ENCODE measurements at regions not wholly inside any gene's neighbourhood (a gene's known extent, or its start where the extent isn't known, plus 50 kb on each side); places are given as distances from the start of the nearest gene placed in this dataset.

DNA sequence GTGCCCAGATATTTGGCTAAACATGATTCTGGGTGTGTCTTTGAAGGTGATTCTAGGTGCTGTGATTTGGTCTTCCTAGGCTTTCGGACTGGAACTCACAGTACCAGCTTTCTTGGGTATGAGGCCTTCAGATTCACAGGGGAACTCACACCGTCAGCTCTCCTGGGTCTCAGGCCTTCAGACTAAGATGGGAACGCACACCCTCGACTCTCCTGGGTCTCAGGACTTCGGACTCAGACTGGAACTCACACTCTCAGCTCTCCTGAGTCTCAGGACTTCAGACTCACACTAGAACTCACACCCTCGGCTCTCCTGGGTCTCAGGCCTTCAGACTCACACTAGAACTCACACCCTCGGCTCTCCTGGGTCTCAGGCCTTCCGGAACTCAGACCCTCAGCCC, 137.7 kb downstream of the CRLF2 start:
- TF ChIP-seq POLR2AphosphoS5 (IDR thresholded peaks at IDR 0.05) (no peak), EP300 (IDR thresholded peaks at IDR 0.05) (no peak), POLR2A (IDR thresholded peaks at IDR 0.05; ENCODE audit: low read depth) (no peak)
- TF ChIP-seq, protein P1, sequence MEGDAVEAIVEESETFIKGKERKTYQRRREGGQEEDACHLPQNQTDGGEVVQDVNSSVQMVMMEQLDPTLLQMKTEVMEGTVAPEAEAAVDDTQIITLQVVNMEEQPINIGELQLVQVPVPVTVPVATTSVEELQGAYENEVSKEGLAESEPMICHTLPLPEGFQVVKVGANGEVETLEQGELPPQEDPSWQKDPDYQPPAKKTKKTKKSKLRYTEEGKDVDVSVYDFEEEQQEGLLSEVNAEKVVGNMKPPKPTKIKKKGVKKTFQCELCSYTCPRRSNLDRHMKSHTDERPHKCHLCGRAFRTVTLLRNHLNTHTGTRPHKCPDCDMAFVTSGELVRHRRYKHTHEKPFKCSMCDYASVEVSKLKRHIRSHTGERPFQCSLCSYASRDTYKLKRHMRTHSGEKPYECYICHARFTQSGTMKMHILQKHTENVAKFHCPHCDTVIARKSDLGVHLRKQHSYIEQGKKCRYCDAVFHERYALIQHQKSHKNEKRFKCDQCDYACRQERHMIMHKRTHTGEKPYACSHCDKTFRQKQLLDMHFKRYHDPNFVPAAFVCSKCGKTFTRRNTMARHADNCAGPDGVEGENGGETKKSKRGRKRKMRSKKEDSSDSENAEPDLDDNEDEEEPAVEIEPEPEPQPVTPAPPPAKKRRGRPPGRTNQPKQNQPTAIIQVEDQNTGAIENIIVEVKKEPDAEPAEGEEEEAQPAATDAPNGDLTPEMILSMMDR (IDR thresholded peaks at IDR 0.05): no peak

GRCh38 chrX:1074172-1074571, 138.3 kb downstream of the CRLF2 start:
- no peak for TF ChIP-seq EP300 (IDR thresholded peaks at IDR 0.05)
- no peak for TF ChIP-seq POLR2A (IDR thresholded peaks at IDR 0.05; ENCODE audit: low read depth)
- no peak for TF ChIP-seq POLR2AphosphoS5 (IDR thresholded peaks at IDR 0.05)
- TF ChIP-seq, protein P1 (IDR thresholded peaks at IDR 0.05): no peak
- peaks cover 0 to 23% (median 16%) of the 10 kb centered on the region in 4 donors for H3K9me3 ChIP-seq
- no peaks in the 10 kb centered on the region for H3K4me1 ChIP-seq
- 91% methylated on average over 3 of the region's 3 CpGs for WGBS
- H3K4me3 ChIP-seq: no peak overlapping the region
- no peaks in the 10 kb centered on the region for H3K36me3 ChIP-seq
- DNase-seq (ENCODE audit: extremely low spot score): no peak
- intact Hi-C loops (cut with DNase I): no loop called here
- peaks cover 0 to 4% (median 0%) of the 10 kb centered on the region in 4 donors for H3K27me3 ChIP-seq
- H3K27ac ChIP-seq (replicated peaks in 1 of 4): no peak overlapping the region

More for the DNA sequence above, 137.7 kb downstream of the CRLF2 start:
- intact Hi-C loops (cut with DNase I): no loop called here
- Histone ChIP-seq H3K9me3 (peaks cover 0 to 23% (median 16%) of the 10 kb centered on the region in 4 donors), H3K27me3 (peaks cover 0 to 4% (median 0%) of the 10 kb centered on the region in 4 donors), H3K36me3 (no peaks in the 10 kb centered on the region), H3K4me3 (no peak overlapping the region), H3K4me1 (no peaks in the 10 kb centered on the region), H3K27ac (replicated peaks in 1 of 4) (no peak overlapping the region)
- DNase-seq (ENCODE audit: extremely low spot score): no peak
- 72% methylated on average over 7 of the region's 8 CpGs for WGBS

DNA sequence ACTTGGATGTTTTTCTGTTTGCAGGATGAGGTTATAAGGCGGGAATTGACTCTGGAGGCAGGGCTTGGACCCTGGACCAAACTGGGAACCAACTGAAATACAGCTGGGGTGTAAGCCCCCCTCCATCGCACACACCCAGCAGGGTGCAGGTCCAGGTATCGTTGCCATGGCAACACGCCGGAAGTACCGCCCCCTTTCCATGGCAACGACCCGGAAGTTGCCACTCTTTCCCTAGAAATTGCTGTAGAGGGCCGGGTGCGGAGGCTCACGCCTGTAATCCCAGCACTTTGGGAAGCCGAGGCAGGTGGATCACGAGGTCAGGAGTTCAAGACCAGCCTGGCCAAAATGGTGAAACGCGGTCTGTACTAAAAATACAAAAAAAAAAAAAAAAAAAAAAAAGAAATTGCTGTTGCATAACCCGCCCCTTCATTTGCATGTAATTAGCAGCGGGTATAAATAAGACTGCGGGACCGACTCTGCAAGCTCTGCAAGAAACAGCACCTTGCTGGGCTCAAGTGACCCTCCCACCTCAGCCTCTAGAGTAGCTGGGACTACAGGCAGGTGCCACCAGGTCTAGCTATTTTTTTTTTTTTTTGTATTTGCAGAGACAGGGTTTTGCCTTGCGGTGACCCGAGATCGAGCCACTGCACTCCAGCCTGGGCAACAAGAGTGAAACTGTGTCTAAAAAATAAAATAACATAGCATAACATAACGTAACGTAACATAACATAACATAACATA, 139.6 kb downstream of the CRLF2 start:
- H3K4me1 ChIP-seq: no peaks in the 10 kb centered on the region
- WGBS: 88% methylated on average over 22 of the region's 24 CpGs
- TF ChIP-seq, protein P1 (IDR thresholded peaks at IDR 0.05): no peak
- no peak for TF ChIP-seq POLR2A (IDR thresholded peaks at IDR 0.05; ENCODE audit: low read depth)
- TF ChIP-seq POLR2AphosphoS5 (IDR thresholded peaks at IDR 0.05): no peak
- TF ChIP-seq EP300 (IDR thresholded peaks at IDR 0.05): no peak
- intact Hi-C loops (cut with DNase I): no loop called here
- DNase-seq (ENCODE audit: extremely low spot score): no peak
- H3K36me3 ChIP-seq: no peaks in the 10 kb centered on the region
- H3K4me3 ChIP-seq: no peak overlapping the region
- no peak overlapping the region for H3K27ac ChIP-seq (replicated peaks in 1 of 4)
- peaks cover 0 to 4% (median 2%) of the 10 kb centered on the region in 4 donors for H3K27me3 ChIP-seq
- peaks cover 0 to 23% (median 16%) of the 10 kb centered on the region in 4 donors for H3K9me3 ChIP-seq

- intact Hi-C loops (cut with DNase I): no loop called here
- WGBS: 83% methylated on average over 9 of the region's 9 CpGs
- TF ChIP-seq, protein P1 (IDR thresholded peaks at IDR 0.05): no peak
- TF ChIP-seq EP300 (IDR thresholded peaks at IDR 0.05) (no peak), POLR2A (IDR thresholded peaks at IDR 0.05; ENCODE audit: low read depth) (no peak), POLR2AphosphoS5 (IDR thresholded peaks at IDR 0.05) (no peak)
- Histone ChIP-seq H3K4me3 (no peak overlapping the region), H3K4me1 (no peaks in the 10 kb centered on the region), H3K9me3 (peaks cover 0 to 27% (median 16%) of the 10 kb centered on the region in 4 donors), H3K27me3 (peaks cover 0 to 4% (median 2%) of the 10 kb centered on the region in 4 donors), H3K27ac (replicated peaks in 1 of 4) (no peak overlapping the region), H3K36me3 (no peaks in the 10 kb centered on the region)
- no peak for DNase-seq (ENCODE audit: extremely low spot score)
Measured at GRCh38 chrX:1071351-1071750, 141.1 kb downstream of the CRLF2 start.

Measured in esophagus muscularis mucosa (tissue), 4 donors.